ENCODE measurements at regions not wholly inside any gene's neighbourhood (a gene's known extent, or its start where the extent isn't known, plus 50 kb on each side); places are given as distances from the start of the nearest gene placed in this dataset.

- TF ChIP-seq CTCF (IDR thresholded peaks at IDR 0.05; ENCODE audit: insufficient read depth, low read length, poor library complexity, severe bottlenecking) (no peak), EZH2phosphoT487 (conservative IDR thresholded peaks at IDR 0.05; ENCODE audit: low read length) (no peak)
These were observed 640.4 kb upstream of the CHAC2 start for GRCh38 chr2:53127061-53127650.

All from SU-DHL-6 (cell line).